Right lobe of liver (tissue), 4 donors: ENCODE measurements at regions not wholly inside any gene's neighbourhood (a gene's known extent, or its start where the extent isn't known, plus 50 kb on each side); places are given as distances from the start of the nearest gene placed in this dataset.

Experiments used
- CTCF ChIP-seq, 4 donors: fragments of 200-600 bp in 3 of 4; fragments of 450-650 bp in 1 of 4; IDR thresholded peaks; one replicate each; pipeline versions ENCODE4 v1.5.1 to v1.8.0; 2016 to 2022; ENCODE audit warnings: antibody characterized with exemption in 4 of 4, mild to moderate bottlenecking in 2 of 4
- POLR2A ChIP-seq: fragments of 450-650 bp; IDR thresholded peaks from one replicate; pipeline ENCODE4 v1.6.1; 2017; ENCODE audit warnings: antibody characterized with exemption, mild to moderate bottlenecking
- donor health status: DM: no; HTN: no; CAD: no.
- donor health status: DM: no; HTN: no; CAD: no.
- donor health status: DM: no; HTN: yes; CAD: no.

- TF ChIP-seq CTCF (IDR thresholded peaks at IDR 0.05) = no peak
- no peak for TF ChIP-seq POLR2A
Observed at GRCh38 chr20:52303281-52303950, 111.8 kb upstream of the ZFP64 start.
